GM23338 (cell line): ENCODE measurements at regions not wholly inside any gene's neighbourhood (a gene's known extent, or its start where the extent isn't known, plus 50 kb on each side); places are given as distances from the start of the nearest gene placed in this dataset.

Experiments
- ATAC-seq: fragments of 200-7000 bp; cut with Tn5 transposase; 3 replicates; pipeline ENCODE4 v1.9.1; 2020
- DNase-seq: peaks from one replicate; pipeline ENCODE4 v3.0.0-alpha.2; 2015; ENCODE audit warnings: low spot score
- H2AFZ ChIP-seq: fragments of 200-600 bp; sonication (generic); 2 replicates; pipeline ENCODE4 v1.8.0; 2016; ENCODE audit warnings: antibody characterized with exemption, mild to moderate bottlenecking, moderate library complexity
- H3F3A ChIP-seq: fragments of 200-600 bp; sonication (generic); replicated peaks from 2 replicates; pipeline ENCODE4 v1.8.0; 2017; ENCODE audit warnings: antibody characterized with exemption, mixed run types, low read depth
- H3K27ac ChIP-seq: fragments of 200-600 bp; sonication (generic); 2 replicates; pipeline ENCODE4 v1.6.1; 2016; ENCODE audit warnings: low read depth
- H3K27me3 ChIP-seq: fragments of 200-600 bp; sonication (generic); 2 replicates; pipeline ENCODE4 v1.8.0; 2016; ENCODE audit warnings: mild to moderate bottlenecking, mixed run types, moderate library complexity; ENCODE audit not compliant: insufficient read depth
- H3K36me3 ChIP-seq: fragments of 200-600 bp; sonication (generic); 2 replicates; pipeline ENCODE4 v1.8.0; 2016; ENCODE audit warnings: mild to moderate bottlenecking; ENCODE audit not compliant: insufficient read depth
- H3K4me1 ChIP-seq: fragments of 200-600 bp; sonication (generic); 2 replicates; pipeline ENCODE4 v1.8.0; 2016; ENCODE audit warnings: mild to moderate bottlenecking, moderate library complexity; ENCODE audit not compliant: insufficient read depth
- H3K4me2 ChIP-seq: fragments of 200-600 bp; sonication (generic); 2 replicates; pipeline ENCODE4 v1.7.1; 2017; ENCODE audit warnings: mixed run types
- H3K4me3 ChIP-seq: fragments of 200-600 bp; sonication (generic); 2 replicates; pipeline ENCODE4 v1.6.1; 2016; ENCODE audit warnings: mixed run types
- H3K79me2 ChIP-seq: fragments of 200-600 bp; sonication (generic); replicated peaks from 2 replicates; pipeline ENCODE4 v1.8.0; 2017; ENCODE audit warnings: mild to moderate bottlenecking; ENCODE audit not compliant: insufficient read depth
- H3K9me2 ChIP-seq: fragments of 200-600 bp; sonication (generic); 2 replicates; pipeline ENCODE4 v1.8.0; 2017; ENCODE audit not compliant: insufficient read depth
- H4K20me1 ChIP-seq: fragments of 200-600 bp; sonication (generic); replicated peaks from 2 replicates; pipeline ENCODE4 v1.8.0; 2017; ENCODE audit warnings: mild to moderate bottlenecking; ENCODE audit not compliant: insufficient read depth
- H3K27ac Mint-ChIP-seq: 2 replicates; pipeline ENCODE4 v1.8.0; 2020; ENCODE audit warnings: inconsistent platforms, mild to moderate bottlenecking, moderate library complexity, mixed read lengths
- H3K27me3 Mint-ChIP-seq: 3 replicates; pipeline ENCODE4 v1.8.0; 2022; ENCODE audit warnings: low read depth, mild to moderate bottlenecking, moderate library complexity, mixed read lengths, inconsistent platforms; ENCODE audit not compliant: insufficient read depth, poor library complexity
- H3K36me3 Mint-ChIP-seq: 3 replicates; pipeline ENCODE4 v1.8.0; 2021; ENCODE audit warnings: low read depth, mild to moderate bottlenecking, inconsistent platforms, moderate library complexity, mixed read lengths
- H3K4me1 Mint-ChIP-seq: 3 replicates; pipeline ENCODE4 v1.8.0; 2020; ENCODE audit warnings: mild to moderate bottlenecking, inconsistent platforms, mixed read lengths
- H3K4me3 Mint-ChIP-seq: 3 replicates; pipeline ENCODE4 v1.8.0; 2021; ENCODE audit warnings: moderate library complexity, mild to moderate bottlenecking, inconsistent platforms, mixed read lengths
- H3K9me3 Mint-ChIP-seq: 3 replicates; pipeline ENCODE4 v1.8.0; 2020; ENCODE audit warnings: moderate library complexity, mild to moderate bottlenecking, inconsistent platforms, mixed read lengths
- CREB1 ChIP-seq: fragments of 250-450 bp; sonication (Bioruptor Pico); IDR thresholded peaks from 2 replicates; pipeline ENCODE4 v1.5.0; 2020; ENCODE audit warnings: low read depth, mild to moderate bottlenecking, moderate library complexity
- CTCF ChIP-seq, 2 experiments: fragments of 200-600 bp in 1 of 2; sonication (generic) in 1 of 2; conservative IDR thresholded peaks; 2 replicates each; pipeline versions ENCODE4 v1.5.1 to v1.6.1; 2016 to 2017; ENCODE audit warnings: antibody characterized with exemption in 2 of 2, low read depth in 2 of 2, mild to moderate bottlenecking in 2 of 2, moderate library complexity in 1 of 2
- ETS1 ChIP-seq: IDR thresholded peaks from 2 replicates; pipeline ENCODE4 v1.6.1; 2016; ENCODE audit warnings: antibody characterized with exemption
- EZH2 ChIP-seq: fragments of 200-600 bp; sonication (generic); IDR thresholded peaks from one replicate; pipeline ENCODE4 v1.8.0; 2017; ENCODE audit warnings: antibody characterized with exemption, mild to moderate bottlenecking, low read depth; ENCODE audit not compliant: unreplicated experiment
- JUNB ChIP-seq: IDR thresholded peaks from one replicate; pipeline ENCODE4 v1.6.1; 2016; ENCODE audit warnings: antibody characterized with exemption; ENCODE audit not compliant: unreplicated experiment
- NANOG ChIP-seq: IDR thresholded peaks from 2 replicates; pipeline ENCODE4 v1.6.1; 2016; ENCODE audit warnings: antibody characterized with exemption, borderline replicate concordance
- STAT1 ChIP-seq: IDR thresholded peaks from one replicate; pipeline ENCODE4 v1.6.1; 2016; ENCODE audit warnings: antibody characterized with exemption; ENCODE audit not compliant: unreplicated experiment
- ZNF114 ChIP-seq: fragments of 250-450 bp; sonication (Bioruptor Pico); IDR thresholded peaks from 2 replicates; pipeline ENCODE4 v1.5.0; 2020; ENCODE audit warnings: mild to moderate bottlenecking, moderate library complexity

- no peak for TF ChIP-seq ETS1
- no peak for TF ChIP-seq JUNB
- no peak for TF ChIP-seq STAT1
- TF ChIP-seq NANOG = no peak
Measured at GRCh38 chr18:79583426-79583825, 96.2 kb upstream of the CTDP1 start (continued).

- Histone ChIP-seq H3K4me3 (no peak overlapping the region), H3K27me3 (no peaks in the 10 kb centered on the region), H3F3A (peaks cover 12% of the 10 kb centered on the region), H4K20me1 (no peaks in the 10 kb centered on the region), H3K27ac (no peak overlapping the region), H3K79me2 (no peaks in the 10 kb centered on the region), H3K9me2 (no peaks in the 10 kb centered on the region), H2AFZ (no peak overlapping the region), H3K4me2 (no peak overlapping the region), H3K36me3 (no peaks in the 10 kb centered on the region), H3K4me1 (peaks cover 3% of the 10 kb centered on the region; the same call in 1 of the 2 replicates)
- H3K36me3 Mint-ChIP-seq = no peaks in the 10 kb centered on the region
- TF ChIP-seq CREB1 = no peak
- TF ChIP-seq EZH2 = no peak
- no peak for TF ChIP-seq STAT1
- no peaks in the 10 kb centered on the region; the same call in 2 of the 3 replicates for H3K9me3 Mint-ChIP-seq
- no peak overlapping the region for H3K4me3 Mint-ChIP-seq
- no peak overlapping the region for H3K27ac Mint-ChIP-seq
- H3K27me3 Mint-ChIP-seq = peaks cover 13% of the 10 kb centered on the region
- H3K4me1 Mint-ChIP-seq = peaks cover 14% of the 10 kb centered on the region
- no peak for ATAC-seq
- no peak for DNase-seq
Measured at GRCh38 chr18:79583984-79584401, 95.6 kb upstream of the CTDP1 start.

- no peak overlapping the region for H3K27ac Mint-ChIP-seq
- DNase-seq = no peak
- peaks cover 13% of the 10 kb centered on the region for H3K27me3 Mint-ChIP-seq
- H3K4me1 Mint-ChIP-seq = peaks cover 15% of the 10 kb centered on the region
- TF ChIP-seq ZNF114 (CRISPR knock-in tag) = no peak
- TF ChIP-seq CTCF (conservative IDR thresholded peaks at IDR 0.05; ENCODE audit: low read depth in 2 of 2) = 0 out of 4 replicates have a peak, but pooled peaks of 1 of the 2 experiments have one; percentile 9
- H2AFZ ChIP-seq = no peak overlapping the region
- H3K4me3 ChIP-seq = no peak overlapping the region
- H4K20me1 ChIP-seq = no peaks in the 10 kb centered on the region
- no peaks in the 10 kb centered on the region for H3K27me3 ChIP-seq
- H3K9me2 ChIP-seq = no peaks in the 10 kb centered on the region
- H3K36me3 Mint-ChIP-seq = no peaks in the 10 kb centered on the region
- H3K4me2 ChIP-seq = no peak overlapping the region
- H3K27ac ChIP-seq = no peak overlapping the region
- no peaks in the 10 kb centered on the region for H3K79me2 ChIP-seq
- no peaks in the 10 kb centered on the region for H3K36me3 ChIP-seq
- H3K4me3 Mint-ChIP-seq = no peak overlapping the region
- no peak for ATAC-seq
- H3K4me1 ChIP-seq = peaks cover 6% of the 10 kb centered on the region; the same call in 1 of the 2 replicates
- peaks cover 12% of the 10 kb centered on the region for H3F3A ChIP-seq
- H3K9me3 Mint-ChIP-seq = no peaks in the 10 kb centered on the region; the same call in 2 of the 3 replicates
Measured at GRCh38 chr18:79584491-79585394, 94.9 kb upstream of the CTDP1 start.
